Nucleus accumbens (tissue), 56 donors: ENCODE measurements at regions not wholly inside any gene's neighbourhood (a gene's known extent, or its start where the extent isn't known, plus 50 kb on each side); places are given as distances from the start of the nearest gene placed in this dataset.

Experiments
- DNase-seq, 56 donors: peaks; one replicate each; lab custom pipeline; 2025; lab: John Stamatoyannopoulos, UW

GRCh38 chr18:25875551-25876240 lies 214.7 kb downstream of the SS18 start:
- DNase-seq, result peak in 1 of 56 donors; percentile 20

DNA sequence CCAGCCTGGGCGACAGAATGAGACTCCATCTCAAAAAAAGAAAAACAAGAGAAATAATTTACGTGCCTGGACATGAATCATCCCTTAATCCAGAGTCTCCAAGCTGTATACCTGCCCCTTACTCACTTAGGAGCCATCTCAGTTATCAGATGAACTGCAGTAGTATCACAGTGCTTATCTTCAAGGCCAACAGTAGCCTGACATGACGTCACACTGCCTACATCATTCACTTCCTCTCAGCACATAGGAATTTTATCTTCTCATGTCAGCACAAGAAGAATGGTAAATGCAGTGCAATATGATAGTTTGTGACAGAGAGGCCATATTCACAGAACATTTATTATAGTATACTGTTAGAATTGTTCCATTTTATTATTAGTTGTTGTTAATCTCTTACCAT lies 216.6 kb downstream of the SS18 start:
- DNase-seq, result no peak

DNA sequence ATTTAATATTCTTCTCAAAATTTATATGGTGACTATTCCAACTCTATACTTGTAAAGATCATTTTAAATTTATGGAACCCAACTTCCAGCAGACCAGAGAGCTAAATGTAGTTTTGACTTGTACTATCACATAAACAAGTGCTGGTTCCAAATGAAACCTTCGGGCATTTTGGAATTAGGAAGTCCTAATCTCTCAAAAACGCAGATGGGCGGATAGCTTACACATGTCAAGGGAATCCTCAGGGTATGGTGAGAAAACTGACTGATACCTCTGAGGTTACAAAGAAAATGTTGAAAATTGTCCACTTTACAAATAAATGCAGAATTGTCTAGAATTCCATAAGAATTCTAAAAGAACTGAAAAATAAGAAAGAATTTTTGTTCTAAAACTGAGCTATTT lies 224.1 kb downstream of the SS18 start:
- DNase-seq, result no peak

- DNase-seq, result no peak
Observed at GRCh38 chr18:25862881-25863600, 227.4 kb downstream of the SS18 start.

- DNase-seq, result peak in 20 of 56 donors; percentile 1 to 65 (median 16)
Observed at GRCh38 chr18:25853691-25854433, 236.6 kb downstream of the SS18 start.

DNA sequence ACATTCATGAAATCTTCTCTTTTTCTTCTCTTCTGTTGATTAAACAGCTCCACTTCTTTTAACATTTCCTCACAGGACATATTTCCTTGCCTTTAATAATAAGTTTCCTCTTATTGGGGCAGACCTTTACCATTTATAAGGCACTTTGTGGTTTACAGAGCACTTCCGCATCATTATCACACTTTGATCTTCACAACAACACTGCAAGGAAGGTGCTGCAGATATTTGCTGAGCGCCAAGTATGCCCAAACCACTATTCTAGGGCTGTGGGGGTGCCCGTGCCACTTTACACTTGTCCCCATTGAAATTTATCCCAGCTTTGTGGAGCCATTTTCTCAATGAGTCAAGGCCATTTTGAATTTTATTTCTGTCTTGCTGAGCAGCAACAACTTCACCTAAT lies 246.6 kb downstream of the SS18 start:
- no peak for DNase-seq

DNA sequence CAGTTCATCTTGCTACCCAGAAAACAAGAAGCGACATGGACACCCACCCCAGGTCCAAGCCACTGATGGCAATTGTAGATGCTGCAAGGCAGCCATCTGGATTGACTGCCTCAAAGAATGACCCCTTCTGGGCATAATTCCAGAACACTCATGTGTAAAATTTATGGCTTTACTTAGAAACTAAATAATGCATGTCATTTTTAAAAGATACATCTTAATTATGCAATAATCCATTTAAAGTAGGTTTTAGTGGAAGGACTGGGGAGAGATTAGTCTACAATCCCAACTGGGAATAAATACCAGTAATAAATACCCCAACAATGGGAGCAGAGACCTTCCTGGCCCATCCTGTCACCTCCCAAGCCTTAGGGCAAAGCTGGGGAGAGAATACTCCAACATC lies 247.7 kb downstream of the SS18 start:
- no peak for DNase-seq

GRCh38 chr18:25834061-25834460 lies 256.4 kb downstream of the SS18 start:
- DNase-seq, result no peak

DNA sequence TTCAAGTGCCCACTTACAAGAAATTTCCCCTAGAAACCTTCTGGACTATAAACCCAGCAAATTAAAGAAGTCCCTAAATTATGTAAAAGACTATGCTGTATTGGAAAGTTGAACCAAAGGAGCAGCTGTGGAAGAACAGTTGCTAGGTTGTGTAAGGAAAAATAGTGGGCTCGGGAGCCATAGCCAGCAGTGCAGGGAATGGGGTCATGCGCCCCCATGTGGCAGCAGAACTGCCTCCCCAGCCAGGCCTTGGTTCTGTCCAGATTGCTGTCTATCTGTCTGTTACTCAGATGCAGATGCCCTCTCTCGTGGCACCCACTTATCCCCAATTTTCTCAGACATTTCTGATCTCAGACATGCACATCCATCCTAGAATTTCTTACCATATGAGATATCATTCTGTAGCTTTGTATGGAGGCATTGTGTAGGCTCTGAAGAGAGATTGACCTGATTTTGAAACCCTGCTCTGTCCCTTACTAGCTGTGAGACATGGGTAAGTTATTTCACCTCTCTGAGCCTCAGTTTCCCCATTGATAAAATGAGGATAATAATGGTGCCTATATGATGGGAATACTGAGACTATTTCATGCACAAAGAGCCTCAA lies 258.3 kb downstream of the SS18 start:
- peak in 43 of 56 donors; percentile 2 to 73 (median 21) for DNase-seq

GRCh38 chr18:25831301-25831701 lies 259.1 kb downstream of the SS18 start:
- DNase-seq, result no peak

DNA sequence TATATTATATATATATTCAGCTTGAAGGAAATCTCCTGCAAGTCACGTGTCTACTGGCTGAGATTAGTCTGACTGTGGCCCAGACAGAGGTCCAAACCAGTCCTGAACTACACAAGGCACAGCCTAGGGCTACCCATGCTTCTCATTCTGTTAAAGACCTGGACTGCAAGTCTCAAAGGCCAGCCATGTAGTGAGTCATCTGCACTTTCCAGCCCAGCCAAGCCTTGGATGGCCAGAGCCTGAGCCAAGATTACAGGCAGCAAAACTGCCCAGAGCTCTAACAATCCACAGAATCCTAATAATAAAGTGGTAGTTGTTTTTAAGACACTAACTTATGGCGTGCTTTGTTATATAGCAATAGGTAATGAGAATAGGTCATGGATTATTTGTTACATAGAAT lies 259.6 kb downstream of the SS18 start:
- peak in 1 of 56 donors; percentile 15 for DNase-seq

DNA sequence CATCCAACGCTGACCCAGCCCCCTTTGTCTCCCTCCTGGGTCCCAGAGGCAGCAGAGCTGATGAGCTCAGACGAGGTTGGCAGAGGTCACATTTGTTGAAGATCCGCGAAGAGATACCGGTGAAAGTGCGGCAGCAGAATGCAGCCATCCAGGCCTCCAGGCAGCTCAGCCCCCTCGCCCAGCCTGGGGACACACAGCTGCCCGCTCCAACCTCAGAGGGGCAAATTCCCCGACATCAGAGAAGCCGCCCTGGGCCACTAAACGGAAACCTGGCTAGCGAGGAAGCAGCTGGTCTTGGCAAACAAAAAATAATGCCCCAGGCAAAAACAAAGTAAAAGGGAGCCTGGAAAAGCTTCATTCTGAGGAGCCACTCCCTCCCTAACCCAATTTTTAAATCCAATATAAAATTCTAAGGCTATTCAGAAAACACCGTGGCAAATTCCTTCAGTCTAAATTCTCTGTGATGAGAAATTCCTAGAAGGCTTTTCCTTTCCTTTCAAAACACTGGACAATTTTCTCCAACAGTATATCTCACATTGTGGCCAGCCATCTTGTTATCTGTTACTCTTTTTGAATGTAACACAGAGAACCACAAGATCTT lies 262.4 kb downstream of the SS18 start:
- DNase-seq, result no peak

DNA sequence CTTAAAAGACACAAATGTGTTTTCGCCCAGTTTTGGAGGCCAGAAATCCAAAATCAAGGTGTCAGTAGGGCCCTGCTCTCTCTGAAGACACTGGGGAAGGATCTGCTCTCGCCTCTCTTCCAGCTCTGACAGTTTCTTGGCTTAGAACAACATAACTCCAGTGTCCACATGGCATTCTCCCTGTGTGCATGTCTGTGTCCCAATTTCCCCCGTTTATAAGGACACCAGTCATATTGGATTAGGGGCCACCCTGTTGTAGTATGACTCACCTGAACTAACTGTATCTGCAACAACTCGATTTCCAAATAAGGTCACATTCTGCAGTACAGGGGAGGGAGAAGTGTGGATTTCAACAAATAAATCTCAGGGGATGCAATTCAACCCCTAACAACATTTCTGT lies 263.2 kb downstream of the SS18 start:
- DNase-seq, result no peak

DNA sequence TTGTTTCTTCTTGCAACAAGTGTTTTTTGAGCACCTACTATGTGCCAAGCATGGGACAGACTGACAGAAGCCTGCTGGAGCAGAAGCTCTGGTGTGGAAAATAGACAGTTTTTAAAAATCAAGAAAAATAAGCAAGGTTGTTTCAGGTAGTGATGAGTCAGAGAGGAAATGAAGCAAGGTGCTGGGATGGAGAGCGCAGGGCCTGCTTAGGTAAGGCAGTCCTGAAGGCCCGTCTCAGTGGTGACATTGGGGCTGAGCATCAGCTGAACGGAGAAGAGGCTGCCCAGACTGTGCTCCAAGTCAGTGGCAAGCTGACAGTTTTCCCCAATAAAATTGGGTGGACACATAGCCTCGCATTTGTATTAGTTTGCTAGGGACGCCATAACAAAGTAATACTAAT lies 263.6 kb downstream of the SS18 start:
- no peak for DNase-seq

GRCh38 chr18:25825979-25826776 lies 264.2 kb downstream of the SS18 start:
- DNase-seq, result no peak

DNA sequence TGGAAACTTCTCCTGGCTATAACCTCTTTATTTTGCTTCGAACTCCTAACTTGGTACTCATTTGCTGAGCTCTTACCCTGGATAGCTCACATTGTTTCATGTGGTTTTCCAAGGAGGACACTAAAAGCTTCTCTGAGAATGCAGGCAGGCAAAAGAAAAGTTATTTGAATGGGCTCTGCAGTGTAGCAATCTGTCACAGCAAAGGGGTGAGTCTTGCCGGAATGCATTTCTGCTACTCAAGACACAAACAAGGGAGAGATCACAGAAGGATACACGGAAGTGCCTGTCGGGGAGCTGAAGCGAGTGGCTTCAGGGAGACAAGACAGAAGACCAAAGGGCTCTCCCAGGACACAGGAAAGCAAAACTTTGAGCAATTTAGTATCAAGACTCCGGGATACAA lies 265.4 kb downstream of the SS18 start:
- DNase-seq, result no peak

GRCh38 chr18:25819746-25820363 lies 270.6 kb downstream of the SS18 start:
- no peak for DNase-seq

DNA sequence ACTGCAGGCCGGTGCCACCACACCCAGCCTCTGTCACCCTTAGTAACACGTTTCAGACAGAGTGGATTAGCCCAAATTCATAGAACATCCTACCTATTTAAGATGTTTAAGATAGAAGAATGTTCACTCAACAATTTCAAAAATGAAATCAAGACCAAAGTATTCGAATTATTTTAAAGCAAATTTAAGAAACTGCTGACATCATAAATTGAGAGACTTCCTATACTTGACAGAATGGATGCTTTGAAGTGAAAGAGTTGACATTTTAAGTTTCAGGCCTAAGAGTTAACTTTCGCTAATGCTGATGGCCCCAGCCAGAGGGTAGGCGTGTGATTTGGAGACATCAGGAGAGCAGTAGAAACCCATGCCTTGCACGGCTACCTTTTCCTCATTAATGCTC lies 271.9 kb downstream of the SS18 start:
- DNase-seq, result no peak

DNA sequence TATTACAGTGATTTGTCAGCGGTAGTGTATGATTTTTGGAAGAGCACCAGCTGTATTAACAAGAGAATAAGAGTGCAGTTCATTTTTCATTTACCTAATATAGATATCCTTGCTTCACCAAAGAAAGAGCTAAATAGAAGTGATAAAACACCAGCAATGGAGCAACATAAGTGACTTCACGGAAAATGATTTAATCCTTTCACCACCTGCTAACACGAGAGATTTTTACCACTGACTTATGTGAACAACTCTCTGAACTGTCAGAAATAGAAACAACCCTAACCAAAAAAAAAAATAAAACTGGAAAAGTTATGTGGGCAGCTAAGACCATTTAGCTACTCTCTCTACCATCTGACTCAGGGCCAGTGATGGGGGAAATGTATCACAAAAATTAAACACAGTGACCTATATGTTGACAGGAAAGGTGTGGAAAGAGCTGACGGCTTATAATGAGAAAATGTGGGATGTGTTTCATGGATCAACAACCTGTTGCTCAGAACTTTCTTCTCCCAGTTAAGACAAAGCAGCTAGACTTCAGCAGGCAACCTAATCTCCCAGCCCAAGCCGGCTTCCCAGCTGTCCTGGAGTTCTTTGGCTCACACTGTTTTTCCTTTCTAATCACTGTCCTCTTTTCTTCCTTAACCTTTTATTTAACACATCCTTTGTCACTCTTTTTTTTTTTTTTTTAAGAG lies 272.7 kb downstream of the SS18 start:
- DNase-seq, result no peak
